Ascending aorta (tissue), 2 donors: ENCODE measurements at regions not wholly inside any gene's neighbourhood (a gene's known extent, or its start where the extent isn't known, plus 50 kb on each side); places are given as distances from the start of the nearest gene placed in this dataset.
A peak's percentile ranks its signal among the peaks of the same experiment; 100 is the strongest.

Source experiments
- DNase-seq, 2 donors: peaks; one replicate each; pipeline ENCODE4 v3.0.0-alpha.2; 2019; ENCODE audit warnings: low spot score in 2 of 2
- H3K27ac ChIP-seq, 2 donors: fragments of 200-600 bp; sonication (generic); one replicate each; pipeline ENCODE4 v1.5.1; 2016 to 2017; ENCODE audit warnings: mild to moderate bottlenecking in 1 of 2
- H3K27me3 ChIP-seq: fragments of 200-600 bp; sonication (generic); one replicate; pipeline ENCODE4 v1.5.1; 2017
- H3K36me3 ChIP-seq, 2 donors: fragments of 200-600 bp; sonication (generic); one replicate each; pipeline ENCODE4 v1.5.1; 2016
- H3K4me1 ChIP-seq, 2 donors: fragments of 200-600 bp; sonication (generic); one replicate each; pipeline ENCODE4 v1.5.1; 2016 to 2017; ENCODE audit warnings: mild to moderate bottlenecking in 1 of 2
- H3K4me3 ChIP-seq, 2 donors: fragments of 200-600 bp; sonication (generic); one replicate each; pipeline ENCODE4 v1.5.1; 2016 to 2017; ENCODE audit warnings: mild to moderate bottlenecking in 1 of 2
- H3K9me3 ChIP-seq, 2 donors: fragments of 200-600 bp; sonication (generic); one replicate each; pipeline ENCODE4 v1.5.1; 2016
- CTCF ChIP-seq, 3 experiments: fragments of 200-600 bp in 2 of 3; fragments of 450-650 bp in 1 of 3; sonication (generic) in 2 of 3; IDR thresholded peaks; one replicate each; pipeline ENCODE4 v1.5.1; 2016 to 2019; ENCODE audit warnings: antibody characterized with exemption in 3 of 3, mild to moderate bottlenecking in 1 of 3, moderate library complexity in 1 of 3
- intact Hi-C: fragments of 100-400 bp; cut with DNase I; formaldehyde crosslinking; loops from one replicate; pipeline ENCODE4 v1.15.1; 2023

DNA sequence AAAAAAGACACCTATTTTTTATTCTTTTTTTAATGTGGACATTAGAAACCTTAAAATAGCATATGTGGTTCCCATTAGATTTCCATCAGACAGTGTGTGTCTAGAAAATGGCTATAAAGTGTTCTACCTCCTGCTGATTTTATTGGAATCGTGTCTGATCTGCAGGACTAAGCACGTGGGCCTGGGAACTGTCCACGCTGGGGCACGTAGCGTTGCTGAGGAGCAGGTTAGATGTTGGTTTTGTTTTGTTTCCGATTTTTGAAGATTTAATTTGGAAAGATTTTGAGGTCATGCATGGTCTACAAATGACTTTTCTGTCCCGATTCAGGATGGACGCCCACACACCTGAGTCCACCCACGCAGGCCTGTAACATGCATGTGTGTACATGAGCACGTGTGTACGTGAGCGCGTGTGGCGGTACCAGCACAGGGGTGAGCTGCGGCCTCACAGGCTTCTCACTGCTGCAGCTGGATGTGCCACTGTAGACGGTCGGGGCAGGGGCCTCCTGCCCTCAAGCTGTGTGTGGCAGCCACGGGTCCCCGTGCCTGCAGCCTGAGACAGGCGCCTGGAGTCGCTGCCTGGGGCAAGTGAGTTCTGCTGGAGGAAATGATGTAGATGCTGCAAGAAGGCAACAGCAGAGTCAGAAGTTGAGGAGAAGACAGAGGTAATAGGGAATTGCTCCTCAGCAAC is 99.7 kb upstream of the CTDP1 start:
- Histone ChIP-seq H3K4me3 (no peak overlapping the region), H3K27me3 (no peaks in the 10 kb centered on the region), H3K9me3 (no peaks in the 10 kb centered on the region), H3K4me1 (peaks cover 8 to 18% of the 10 kb centered on the region in 2 donors), H3K27ac (no peak overlapping the region), H3K36me3 (no peaks in the 10 kb centered on the region)
- intact Hi-C loops = no loop called here
- DNase-seq = peak in 1 of 2 donors; percentile 50
- TF ChIP-seq CTCF (IDR thresholded peaks at IDR 0.05) = no peak

GRCh38 chr18:79580498-79581171 is 99.0 kb upstream of the CTDP1 start:
- H3K27ac ChIP-seq = no peak overlapping the region
- H3K4me1 ChIP-seq = peaks cover 8 to 18% of the 10 kb centered on the region in 2 donors
- no peak overlapping the region for H3K4me3 ChIP-seq
- H3K36me3 ChIP-seq = no peaks in the 10 kb centered on the region
- no peaks in the 10 kb centered on the region for H3K27me3 ChIP-seq
- intact Hi-C loops = no loop called here
- H3K9me3 ChIP-seq = no peaks in the 10 kb centered on the region
- no peak for TF ChIP-seq CTCF (IDR thresholded peaks at IDR 0.05)
- peak in 1 of 2 donors; percentile 61 for DNase-seq

- H3K9me3 ChIP-seq = no peaks in the 10 kb centered on the region
- no peak for TF ChIP-seq CTCF (IDR thresholded peaks at IDR 0.05)
- no peak overlapping the region for H3K27ac ChIP-seq
- H3K4me1 ChIP-seq = peaks cover 8 to 18% of the 10 kb centered on the region in 2 donors
- H3K27me3 ChIP-seq = no peaks in the 10 kb centered on the region
- peak in 1 of 2 donors; percentile 43 for DNase-seq
- intact Hi-C loops = no loop called here
- H3K36me3 ChIP-seq = no peaks in the 10 kb centered on the region
- H3K4me3 ChIP-seq = no peak overlapping the region
Measured at GRCh38 chr18:79581406-79581805, 98.2 kb upstream of the CTDP1 start.

DNA sequence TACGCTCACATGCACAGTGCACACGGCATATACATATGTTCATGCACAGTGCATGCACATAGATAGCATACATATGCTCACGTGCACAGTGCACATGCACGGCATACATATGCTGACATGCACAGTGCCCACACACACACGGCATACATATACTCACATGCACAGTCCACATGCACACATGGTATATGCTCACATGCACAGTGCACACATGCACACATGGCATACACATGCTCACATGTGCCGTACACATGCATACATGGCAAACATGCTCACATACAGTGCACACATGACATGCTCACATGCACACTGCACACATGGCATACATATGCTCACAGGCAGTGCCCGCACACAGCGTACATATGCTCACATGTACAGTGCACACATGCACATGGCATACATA is 97.7 kb upstream of the CTDP1 start:
- Histone ChIP-seq H3K4me3 (no peak overlapping the region), H3K27me3 (no peaks in the 10 kb centered on the region), H3K9me3 (no peaks in the 10 kb centered on the region), H3K4me1 (peaks cover 9 to 17% of the 10 kb centered on the region in 2 donors), H3K27ac (no peak overlapping the region), H3K36me3 (no peaks in the 10 kb centered on the region)
- no peak for TF ChIP-seq CTCF (IDR thresholded peaks at IDR 0.05)
- DNase-seq = peak in 1 of 2 donors; percentile 42
- intact Hi-C loops = no loop called here

DNA sequence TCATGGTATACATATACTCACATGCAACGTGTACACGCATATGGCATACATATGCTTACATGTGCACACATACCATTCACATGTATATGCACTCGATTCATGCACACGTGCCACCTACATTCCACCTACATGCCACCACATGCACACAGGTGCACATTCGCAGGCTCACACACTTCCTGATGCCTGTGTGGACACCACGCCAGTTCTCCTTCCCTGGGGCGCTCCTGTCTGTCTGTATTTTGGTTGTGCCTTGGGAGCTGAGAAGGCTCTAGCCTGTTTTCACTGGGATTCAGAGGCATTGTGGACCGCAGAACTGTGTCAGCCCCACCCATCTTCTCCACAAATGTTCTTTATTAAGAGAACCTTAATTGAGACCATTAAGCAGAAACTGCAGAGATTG is 96.6 kb upstream of the CTDP1 start:
- H3K27me3 ChIP-seq = no peaks in the 10 kb centered on the region
- H3K9me3 ChIP-seq = no peaks in the 10 kb centered on the region
- H3K4me3 ChIP-seq = no peak overlapping the region
- H3K36me3 ChIP-seq = no peaks in the 10 kb centered on the region
- TF ChIP-seq CTCF (IDR thresholded peaks at IDR 0.05) = no peak
- peaks cover 8 to 13% of the 10 kb centered on the region in 2 donors for H3K4me1 ChIP-seq
- no peak overlapping the region for H3K27ac ChIP-seq
- no peak for DNase-seq
- intact Hi-C loops = no loop called here
